Right atrium auricular region (tissue), 2 donors: ENCODE measurements at regions not wholly inside any gene's neighbourhood (a gene's known extent, or its start where the extent isn't known, plus 50 kb on each side); places are given as distances from the start of the nearest gene placed in this dataset.

ENCODE experiments used
- DNase-seq: peaks from one replicate; pipeline ENCODE4 v3.0.0-alpha.2; 2019; ENCODE audit warnings: low spot score
- H3K27ac ChIP-seq, 2 donors: fragments of 200-600 bp; sonication (generic); 1 replicate in 1 of 2; 2 replicates in 1 of 2; pipeline ENCODE4 v1.5.1; 2016 to 2019
- H3K27me3 ChIP-seq, 2 donors: fragments of 200-600 bp; sonication (generic); one replicate each; pipeline versions ENCODE4 v1.5.1 to v1.6.0; 2017 to 2019
- H3K36me3 ChIP-seq: fragments of 200-600 bp; sonication (generic); one replicate; pipeline ENCODE4 v1.5.1; 2016
- H3K4me1 ChIP-seq, 2 donors: fragments of 200-600 bp; sonication (generic); one replicate each; pipeline versions ENCODE4 v1.5.1 to v1.6.0; 2017 to 2019
- H3K4me3 ChIP-seq, 2 donors: fragments of 200-600 bp; sonication (generic); 1 replicate in 1 of 2; 2 replicates in 1 of 2; pipeline ENCODE4 v1.5.1; 2017 to 2019; ENCODE audit warnings: mild to moderate bottlenecking in 1 of 2, moderate library complexity in 1 of 2
- H3K9me3 ChIP-seq, 2 donors: fragments of 200-600 bp; sonication (generic); one replicate each; pipeline ENCODE4 v1.5.1; 2019
- CTCF ChIP-seq, 2 donors: fragments of 200-600 bp; sonication (generic); IDR thresholded peaks; one replicate each; pipeline ENCODE4 v1.5.1; 2019; ENCODE audit warnings: antibody characterized with exemption in 2 of 2

- H3K27ac ChIP-seq: no peak overlapping the region
- H3K36me3 ChIP-seq: no peaks in the 10 kb centered on the region
- TF ChIP-seq CTCF (IDR thresholded peaks at IDR 0.05): no peak
- no peak overlapping the region for H3K4me3 ChIP-seq
- H3K27me3 ChIP-seq: no peaks in the 10 kb centered on the region
- no peak for DNase-seq
- H3K9me3 ChIP-seq: no peaks in the 10 kb centered on the region
- peaks cover 0 to 18% of the 10 kb centered on the region in 2 donors for H3K4me1 ChIP-seq
These were observed 202.4 kb upstream of the HMCN1 start for GRCh38 chr1:185531838-185532237.

- Histone ChIP-seq H3K4me1 (peaks cover 0 to 18% of the 10 kb centered on the region in 2 donors), H3K27ac (no peak overlapping the region), H3K4me3 (no peak overlapping the region), H3K9me3 (no peaks in the 10 kb centered on the region), H3K36me3 (no peaks in the 10 kb centered on the region), H3K27me3 (no peaks in the 10 kb centered on the region)
- no peak for DNase-seq
- TF ChIP-seq CTCF (IDR thresholded peaks at IDR 0.05): no peak
These were observed 204.0 kb upstream of the HMCN1 start for GRCh38 chr1:185530215-185530614.

- H3K36me3 ChIP-seq: no peaks in the 10 kb centered on the region
- no peak overlapping the region for H3K27ac ChIP-seq
- no peak overlapping the region for H3K4me3 ChIP-seq
- no peak for DNase-seq
- H3K4me1 ChIP-seq: peaks cover 0 to 12% of the 10 kb centered on the region in 2 donors
- no peaks in the 10 kb centered on the region for H3K9me3 ChIP-seq
- no peaks in the 10 kb centered on the region for H3K27me3 ChIP-seq
- TF ChIP-seq CTCF (IDR thresholded peaks at IDR 0.05): no peak
These were observed 204.5 kb upstream of the HMCN1 start for GRCh38 chr1:185529673-185530072.

GRCh38 chr1:185528084-185528676 lies 206.0 kb upstream of the HMCN1 start:
- no peaks in the 10 kb centered on the region for H3K27me3 ChIP-seq
- no peaks in the 10 kb centered on the region for H3K9me3 ChIP-seq
- H3K4me3 ChIP-seq: no peak overlapping the region
- no peak for DNase-seq
- TF ChIP-seq CTCF (IDR thresholded peaks at IDR 0.05): no peak
- no peaks in the 10 kb centered on the region for H3K36me3 ChIP-seq
- H3K4me1 ChIP-seq: peaks cover 0 to 4% of the 10 kb centered on the region in 2 donors
- no peak overlapping the region for H3K27ac ChIP-seq

- Histone ChIP-seq H3K9me3 (peaks cover 0 to 5% of the 10 kb centered on the region in 2 donors), H3K27me3 (no peaks in the 10 kb centered on the region), H3K36me3 (no peaks in the 10 kb centered on the region), H3K4me3 (no peak overlapping the region), H3K27ac (no peak overlapping the region), H3K4me1 (no peaks in the 10 kb centered on the region)
- no peak for DNase-seq
- no peak for TF ChIP-seq CTCF (IDR thresholded peaks at IDR 0.05)
These were observed 207.6 kb upstream of the HMCN1 start for GRCh38 chr1:185526344-185527307.
